ENCODE measurements at regions not wholly inside any gene's neighbourhood (a gene's known extent, or its start where the extent isn't known, plus 50 kb on each side); places are given as distances from the start of the nearest gene placed in this dataset.

GRCh38 chr4:15226203-15226602, 201.6 kb upstream of the C1QTNF7 start:
- no peaks in the 10 kb centered on the region for H3K36me3 ChIP-seq (ENCODE audit: insufficient read depth)
- H3K4me1 Mint-ChIP-seq: no peaks in the 10 kb centered on the region
- no peak overlapping the region for H3K4me3 ChIP-seq
- H2AFZ ChIP-seq: no peak overlapping the region
- H3K9me3 Mint-ChIP-seq: no peaks in the 10 kb centered on the region
- H3K36me3 Mint-ChIP-seq (ENCODE audit: low read depth): no peaks in the 10 kb centered on the region
- peaks cover 2% of the 10 kb centered on the region for H3K27me3 Mint-ChIP-seq (ENCODE audit: insufficient read depth, low read depth, poor library complexity)
- no peak overlapping the region for H3K4me3 Mint-ChIP-seq
- H3K27ac Mint-ChIP-seq: no peak overlapping the region
- TF ChIP-seq JUNB (IDR thresholded peaks at IDR 0.05; ENCODE audit: unreplicated experiment) (no peak), STAT1 (IDR thresholded peaks at IDR 0.05; ENCODE audit: unreplicated experiment) (no peak), POLR2AphosphoS5 (IDR thresholded peaks at IDR 0.05; ENCODE audit: low read depth) (no peak), CTCF (conservative IDR thresholded peaks at IDR 0.05; ENCODE audit: low read depth in 2 of 2) (no peak), ZNF462 (CRISPR knock-in tag; IDR thresholded peaks at IDR 0.05) (no peak), CREB1 (CRISPR knock-in tag; IDR thresholded peaks at IDR 0.05; ENCODE audit: low read depth) (no peak), NANOG (IDR thresholded peaks at IDR 0.05; ENCODE audit: borderline replicate concordance) (no peak), EZH2phosphoT487 (IDR thresholded peaks at IDR 0.05; ENCODE audit: unreplicated experiment) (no peak), ZNF114 (CRISPR knock-in tag; IDR thresholded peaks at IDR 0.05) (no peak), EZH2 (IDR thresholded peaks at IDR 0.05; ENCODE audit: low read depth, unreplicated experiment) (no peak), REST (IDR thresholded peaks at IDR 0.05; ENCODE audit: unreplicated experiment) (no peak), ETS1 (IDR thresholded peaks at IDR 0.05) (no peak), ZNF331 (CRISPR knock-in tag; IDR thresholded peaks at IDR 0.05; ENCODE audit: low read depth) (no peak)
- no peak overlapping the region for H3K4me2 ChIP-seq
- H3K9me2 ChIP-seq (ENCODE audit: insufficient read depth): no peaks in the 10 kb centered on the region
- no peak overlapping the region for H3K27ac ChIP-seq (ENCODE audit: low read depth)
- no peaks in the 10 kb centered on the region for H4K20me1 ChIP-seq (replicated peaks; ENCODE audit: insufficient read depth)
- ATAC-seq (no peak), DNase-seq (ENCODE audit: low spot score) (no peak)
- no peaks in the 10 kb centered on the region for H3K79me2 ChIP-seq (replicated peaks; ENCODE audit: insufficient read depth)
- H3K4me1 ChIP-seq (ENCODE audit: insufficient read depth): no peaks in the 10 kb centered on the region
- no peaks in the 10 kb centered on the region for H3K27me3 ChIP-seq (ENCODE audit: insufficient read depth)
- H3F3A ChIP-seq (replicated peaks; ENCODE audit: low read depth): no peaks in the 10 kb centered on the region
